HG03558 (cell line): ENCODE measurements at regions not wholly inside any gene's neighbourhood (a gene's known extent, or its start where the extent isn't known, plus 50 kb on each side); places are given as distances from the start of the nearest gene placed in this dataset.

Experiments used
- ATAC-seq: cut with Tn5 transposase; IDR thresholded peaks from one replicate; pipeline ENCODE4 v1.9.1; 2021; ENCODE audit warnings: moderate number of reproducible peaks; ENCODE audit not compliant: unreplicated experiment; ENCODE audit errors: extremely low read depth

- ATAC-seq, result no peak
Observed at GRCh38 chr5:171509467-171509866, 90.0 kb downstream of the FGF18 start.

- ATAC-seq, result no peak
Observed at GRCh38 chr5:171512397-171512796, 93.0 kb downstream of the FGF18 start.

- no peak for ATAC-seq
Observed at GRCh38 chr5:171513591-171513990, 94.1 kb downstream of the FGF18 start.

GRCh38 chr5:171518916-171519315 lies 99.5 kb downstream of the FGF18 start:
- no peak for ATAC-seq

GRCh38 chr5:171520300-171521174 lies 101.1 kb downstream of the FGF18 start:
- no peak for ATAC-seq

GRCh38 chr5:171521219-171521633 lies 101.8 kb downstream of the FGF18 start:
- ATAC-seq, result no peak

- no peak for ATAC-seq
Observed at GRCh38 chr5:171521679-171522078, 102.2 kb downstream of the FGF18 start.

GRCh38 chr5:171523781-171524180 lies 104.3 kb downstream of the FGF18 start:
- no peak for ATAC-seq

- no peak for ATAC-seq
Observed at GRCh38 chr5:171524466-171524865, 105.0 kb downstream of the FGF18 start.

GRCh38 chr5:171525085-171525484 lies 105.6 kb downstream of the FGF18 start:
- ATAC-seq, result no peak

GRCh38 chr5:171528036-171528435 lies 108.6 kb downstream of the FGF18 start:
- no peak for ATAC-seq

- ATAC-seq, result no peak
Observed at GRCh38 chr5:171528865-171529614, 109.6 kb downstream of the FGF18 start.

- ATAC-seq, result no peak
Observed at GRCh38 chr5:171531638-171532037, 112.2 kb downstream of the FGF18 start.

GRCh38 chr5:171533153-171533552 lies 113.7 kb downstream of the FGF18 start:
- no peak for ATAC-seq

- ATAC-seq, result no peak
Observed at GRCh38 chr5:171534043-171534895, 114.8 kb downstream of the FGF18 start.

- no peak for ATAC-seq
Observed at GRCh38 chr5:171535162-171535561, 115.7 kb downstream of the FGF18 start.

- ATAC-seq, result no peak
Observed at GRCh38 chr5:171537070-171537849, 117.8 kb downstream of the FGF18 start.

- ATAC-seq, result no peak
Observed at GRCh38 chr5:171537923-171538537, 118.6 kb downstream of the FGF18 start.

- ATAC-seq, result no peak
Observed at GRCh38 chr5:171538681-171539080, 119.2 kb downstream of the FGF18 start.
